Neuronal stem cell (in vitro differentiated cells): ENCODE measurements at regions not wholly inside any gene's neighbourhood (a gene's known extent, or its start where the extent isn't known, plus 50 kb on each side); places are given as distances from the start of the nearest gene placed in this dataset.

Experiments
- DNase-seq: peaks from one replicate; pipeline ENCODE4 v3.0.0-alpha.2; 2013; ENCODE audit warnings: low spot score
- H2AFZ ChIP-seq: one replicate; pipeline ENCODE4 v1.6.1; 2013; ENCODE audit warnings: mild to moderate bottlenecking, low read length, inconsistent platforms
- H2AK5ac ChIP-seq: 2 replicates; pipeline ENCODE4 v1.6.1; 2013; ENCODE audit warnings: low read depth, mild to moderate bottlenecking, inconsistent platforms, low read length, moderate library complexity, mixed read lengths
- H2BK120ac ChIP-seq: 2 replicates; pipeline ENCODE4 v1.6.1; 2013; ENCODE audit warnings: low read depth, mild to moderate bottlenecking, inconsistent platforms, low read length, moderate library complexity, mixed read lengths
- H2BK12ac ChIP-seq: one replicate; pipeline ENCODE4 v1.6.1; 2013; ENCODE audit warnings: low read length, inconsistent platforms
- H2BK15ac ChIP-seq: 2 replicates; pipeline ENCODE4 v1.6.1; 2013; ENCODE audit warnings: mild to moderate bottlenecking, low read length, inconsistent platforms, mixed read lengths
- H2BK5ac ChIP-seq: one replicate; pipeline ENCODE4 v1.6.1; 2013; ENCODE audit warnings: inconsistent platforms, mild to moderate bottlenecking, low read length, moderate library complexity
- H3K14ac ChIP-seq: one replicate; pipeline ENCODE4 v1.6.1; 2013; ENCODE audit warnings: low read length, inconsistent platforms
- H3K18ac ChIP-seq: 2 replicates; pipeline ENCODE4 v1.6.1; 2013; ENCODE audit warnings: low read length, inconsistent platforms
- H3K23ac ChIP-seq: 2 replicates; pipeline ENCODE4 v1.6.1; 2013; ENCODE audit warnings: low read depth, mild to moderate bottlenecking, mixed read lengths, low read length, inconsistent platforms; ENCODE audit not compliant: poor library complexity
- H3K27ac ChIP-seq: replicated peaks from 3 replicates; pipeline ENCODE4 v1.5.1; 2013; ENCODE audit warnings: low read length, inconsistent platforms
- H3K27me3 ChIP-seq, 3 experiments: 2 replicates each; pipeline ENCODE4 v1.6.1; 2013; ENCODE audit warnings: low read length in 3 of 3, mild to moderate bottlenecking in 2 of 3, inconsistent platforms in 1 of 3, low read depth in 1 of 3, mixed read lengths in 1 of 3, moderate library complexity in 1 of 3; ENCODE audit not compliant: control insufficient read depth in 3 of 3, insufficient read depth in 3 of 3
- H3K36me3 ChIP-seq, 2 donors: replicated peaks in 1 of 2; 2 replicates each; pipeline ENCODE4 v1.6.1; 2013; ENCODE audit warnings: low read length in 2 of 2; ENCODE audit not compliant: control insufficient read depth in 2 of 2, insufficient read depth in 2 of 2
- H3K4ac ChIP-seq: 2 replicates; pipeline ENCODE4 v1.6.1; 2013; ENCODE audit warnings: inconsistent platforms, mild to moderate bottlenecking, low read length, moderate library complexity
- H3K4me1 ChIP-seq, 2 donors: 1 replicate in 1 of 2; 2 replicates in 1 of 2; pipeline ENCODE4 v1.6.1; 2013; ENCODE audit warnings: low read length in 2 of 2, low read depth in 1 of 2; ENCODE audit not compliant: control insufficient read depth in 2 of 2, insufficient read depth in 1 of 2
- H3K4me2 ChIP-seq: one replicate; pipeline ENCODE4 v1.6.1; 2013; ENCODE audit warnings: mild to moderate bottlenecking, low read length, inconsistent platforms; ENCODE audit not compliant: insufficient read depth, poor library complexity, severe bottlenecking
- H3K4me3 ChIP-seq, 2 donors: 2 replicates each; pipeline ENCODE4 v1.5.1; 2013; ENCODE audit warnings: low read length in 2 of 2, mild to moderate bottlenecking in 2 of 2, inconsistent platforms in 1 of 2, moderate library complexity in 1 of 2
- H3K79me1 ChIP-seq: one replicate; pipeline ENCODE4 v1.6.1; 2013; ENCODE audit warnings: low read depth, mild to moderate bottlenecking, inconsistent platforms, low read length, moderate library complexity
- H3K9ac ChIP-seq: one replicate; pipeline ENCODE4 v1.6.1; 2013; ENCODE audit warnings: mild to moderate bottlenecking, low read depth, low read length, inconsistent platforms; ENCODE audit not compliant: poor library complexity
- H3K9me3 ChIP-seq, 2 donors: replicated peaks in 1 of 2; 2 replicates each; pipeline versions ENCODE3 to v1.6.1; 2013; ENCODE audit warnings: low read length in 2 of 2, mild to moderate bottlenecking in 2 of 2, inconsistent platforms in 1 of 2, low read depth in 1 of 2, mixed read lengths in 1 of 2, moderate library complexity in 1 of 2; ENCODE audit not compliant: control insufficient read depth in 2 of 2, insufficient read depth in 1 of 2
- H4K8ac ChIP-seq: one replicate; pipeline ENCODE4 v1.6.1; 2013; ENCODE audit warnings: low read depth, mild to moderate bottlenecking, inconsistent platforms, low read length, moderate library complexity
- H4K91ac ChIP-seq: one replicate; pipeline ENCODE4 v1.6.1; 2013; ENCODE audit warnings: low read length, low read depth, mild to moderate bottlenecking, inconsistent platforms; ENCODE audit not compliant: poor library complexity
- WGBS, 2 donors: extraction: QIAGEN DNeasy Blood & Tissue Kit; methylation state at CpG; one replicate each; pipeline ENCODE4 v1.1.7; 2013; ENCODE audit warnings: missing lambda C conversion rate in 2 of 2, mixed read lengths in 1 of 2; ENCODE audit not compliant: insufficient read length in 2 of 2, insufficient replicate concordance in 1 of 2; ENCODE audit errors: extremely low coverage in 2 of 2; 5-methylcytosine and 5-hydroxymethylcytosine counted together

GRCh38 chr5:121033334-121033733 lies 569.2 kb downstream of the PRR16 start:
- H3K79me1 ChIP-seq: no peaks in the 10 kb centered on the region
- H3K23ac ChIP-seq: no peak overlapping the region
- no peaks in the 10 kb centered on the region for H3K4me1 ChIP-seq
- no peak overlapping the region for H3K9ac ChIP-seq
- no peak overlapping the region for H3K14ac ChIP-seq
- H3K9me3 ChIP-seq: no peaks in the 10 kb centered on the region
- H2BK120ac ChIP-seq: no peak overlapping the region
- no peak overlapping the region for H2BK5ac ChIP-seq
- no peak overlapping the region for H2BK12ac ChIP-seq
- no peak overlapping the region for H2AFZ ChIP-seq
- no peak overlapping the region for H3K4me3 ChIP-seq
- no peak overlapping the region for H2BK15ac ChIP-seq
- H2AK5ac ChIP-seq: no peak overlapping the region
- H3K27ac ChIP-seq: no peak overlapping the region
- no peak overlapping the region for H3K4me2 ChIP-seq
- no peak overlapping the region for H4K8ac ChIP-seq
- H3K27me3 ChIP-seq: no peaks in the 10 kb centered on the region
- no peak overlapping the region for H4K91ac ChIP-seq
- no peak overlapping the region for H3K4ac ChIP-seq
- H3K36me3 ChIP-seq: no peaks in the 10 kb centered on the region
- no peak for DNase-seq
- no peak overlapping the region for H3K18ac ChIP-seq

- Histone ChIP-seq H2AK5ac (no peak overlapping the region), H2BK5ac (no peak overlapping the region), H2BK15ac (no peak overlapping the region), H3K4me1 (no peaks in the 10 kb centered on the region), H2BK12ac (no peak overlapping the region), H3K4ac (no peak overlapping the region), H3K23ac (no peak overlapping the region), H4K8ac (no peak overlapping the region), H3K27ac (no peak overlapping the region), H3K9me3 (no peaks in the 10 kb centered on the region), H2AFZ (no peak overlapping the region), H4K91ac (no peak overlapping the region), H3K27me3 (no peaks in the 10 kb centered on the region), H2BK120ac (no peak overlapping the region), H3K36me3 (no peaks in the 10 kb centered on the region), H3K18ac (no peak overlapping the region), H3K14ac (no peak overlapping the region), H3K9ac (no peak overlapping the region), H3K79me1 (no peaks in the 10 kb centered on the region), H3K4me2 (no peak overlapping the region), H3K4me3 (no peak overlapping the region)
- WGBS, 2 donors: no CpG with 5 or more reads among the region's 4 CpGs
- DNase-seq: no peak
Observed at GRCh38 chr5:121038438-121038837, 574.3 kb downstream of the PRR16 start.

- Histone ChIP-seq H3K27ac (no peak overlapping the region), H3K36me3 (no peaks in the 10 kb centered on the region), H3K4me1 (peaks cover 0 to 2% of the 10 kb centered on the region in 2 donors), H3K79me1 (no peaks in the 10 kb centered on the region), H2BK12ac (no peak overlapping the region), H3K4me3 (no peak overlapping the region), H2AK5ac (no peak overlapping the region), H2AFZ (no peak overlapping the region), H2BK5ac (no peak overlapping the region), H2BK120ac (no peak overlapping the region), H3K4me2 (no peak overlapping the region), H3K23ac (no peak overlapping the region), H3K14ac (no peak overlapping the region), H3K9ac (no peak overlapping the region), H3K4ac (no peak overlapping the region), H3K18ac (no peak overlapping the region), H4K91ac (no peak overlapping the region), H3K27me3 (no peaks in the 10 kb centered on the region), H3K9me3 (no peaks in the 10 kb centered on the region), H4K8ac (no peak overlapping the region), H2BK15ac (no peak overlapping the region)
- no peak for DNase-seq
Observed at GRCh38 chr5:121049971-121050370, 585.9 kb downstream of the PRR16 start.

- Histone ChIP-seq H3K4me1 (peaks cover 0 to 2% of the 10 kb centered on the region in 2 donors), H2BK5ac (no peak overlapping the region), H3K4ac (no peak overlapping the region), H2BK15ac (no peak overlapping the region), H3K27me3 (no peaks in the 10 kb centered on the region), H3K9ac (no peak overlapping the region), H2BK12ac (no peak overlapping the region), H3K36me3 (no peaks in the 10 kb centered on the region), H3K27ac (no peak overlapping the region), H3K4me2 (no peak overlapping the region), H2AK5ac (no peak overlapping the region), H2AFZ (no peak overlapping the region), H4K91ac (no peak overlapping the region), H3K79me1 (no peaks in the 10 kb centered on the region), H3K18ac (no peak overlapping the region), H3K4me3 (no peak overlapping the region), H3K9me3 (no peaks in the 10 kb centered on the region), H3K23ac (no peak overlapping the region), H3K14ac (no peak overlapping the region), H4K8ac (no peak overlapping the region), H2BK120ac (no peak overlapping the region)
- no peak for DNase-seq
- no CpG with 5 or more reads among the region's 5 CpGs for WGBS, 2 donors
Observed at GRCh38 chr5:121053055-121053985, 589.2 kb downstream of the PRR16 start.
